Hepatocyte (in vitro differentiated cells): ENCODE measurements at regions not wholly inside any gene's neighbourhood (a gene's known extent, or its start where the extent isn't known, plus 50 kb on each side); places are given as distances from the start of the nearest gene placed in this dataset.

Experiments
- EZH2 ChIP-seq: fragments of 200-600 bp; sonication (generic); IDR thresholded peaks from 2 replicates; pipeline ENCODE4 v1.6.1; 2016; ENCODE audit warnings: antibody characterized with exemption, mild to moderate bottlenecking, borderline replicate concordance
- EZH2phosphoT487 ChIP-seq: fragments of 200-600 bp; sonication (generic); IDR thresholded peaks from one replicate; pipeline ENCODE4 v1.6.1; 2018; ENCODE audit warnings: antibody characterized with exemption, mild to moderate bottlenecking, low read depth, moderate library complexity; ENCODE audit not compliant: unreplicated experiment, severe bottlenecking
- TF ChIP-seq, protein P1 (sequence below): fragments of 200-600 bp; sonication (generic); IDR thresholded peaks from 2 replicates; pipeline ENCODE4 v1.5.1; 2016; ENCODE audit warnings: antibody characterized with exemption, mild to moderate bottlenecking; ENCODE audit not compliant: poor library complexity

DNA sequence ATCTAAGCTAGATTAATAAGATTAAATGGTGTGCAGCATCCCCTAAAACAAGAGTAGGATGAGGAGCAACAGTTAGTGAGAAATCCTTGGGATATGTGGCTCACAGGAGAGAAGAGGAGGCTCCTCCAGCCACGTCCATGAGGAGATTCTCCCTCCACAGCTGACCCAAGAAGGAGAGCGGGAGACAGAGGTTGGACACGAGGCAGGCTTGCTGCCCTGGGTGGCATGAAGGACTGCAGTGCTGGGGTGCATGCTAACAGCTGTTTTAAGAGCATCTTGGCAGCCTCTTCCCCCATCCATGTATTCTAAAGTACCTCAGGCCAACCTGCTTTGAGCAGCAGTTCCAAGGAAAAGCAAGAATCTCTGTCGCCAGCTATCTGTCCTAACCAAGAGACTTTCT, 284.4 kb upstream of the B3GAT1 start:
- TF ChIP-seq EZH2phosphoT487 (no peak), EZH2 (no peak)
- TF ChIP-seq, protein P1, sequence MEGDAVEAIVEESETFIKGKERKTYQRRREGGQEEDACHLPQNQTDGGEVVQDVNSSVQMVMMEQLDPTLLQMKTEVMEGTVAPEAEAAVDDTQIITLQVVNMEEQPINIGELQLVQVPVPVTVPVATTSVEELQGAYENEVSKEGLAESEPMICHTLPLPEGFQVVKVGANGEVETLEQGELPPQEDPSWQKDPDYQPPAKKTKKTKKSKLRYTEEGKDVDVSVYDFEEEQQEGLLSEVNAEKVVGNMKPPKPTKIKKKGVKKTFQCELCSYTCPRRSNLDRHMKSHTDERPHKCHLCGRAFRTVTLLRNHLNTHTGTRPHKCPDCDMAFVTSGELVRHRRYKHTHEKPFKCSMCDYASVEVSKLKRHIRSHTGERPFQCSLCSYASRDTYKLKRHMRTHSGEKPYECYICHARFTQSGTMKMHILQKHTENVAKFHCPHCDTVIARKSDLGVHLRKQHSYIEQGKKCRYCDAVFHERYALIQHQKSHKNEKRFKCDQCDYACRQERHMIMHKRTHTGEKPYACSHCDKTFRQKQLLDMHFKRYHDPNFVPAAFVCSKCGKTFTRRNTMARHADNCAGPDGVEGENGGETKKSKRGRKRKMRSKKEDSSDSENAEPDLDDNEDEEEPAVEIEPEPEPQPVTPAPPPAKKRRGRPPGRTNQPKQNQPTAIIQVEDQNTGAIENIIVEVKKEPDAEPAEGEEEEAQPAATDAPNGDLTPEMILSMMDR: no peak
